Endothelial cell of umbilical vein (primary cell): ENCODE measurements at regions not wholly inside any gene's neighbourhood (a gene's known extent, or its start where the extent isn't known, plus 50 kb on each side); places are given as distances from the start of the nearest gene placed in this dataset.

Experiments used
- BruUV-seq: library from RNA; stranded (reverse); fragments of 400-500 nt; replicated peaks from 2 replicates; lab custom pipeline; 2021; lab: Mats Ljungman, UMichigan
- CTCF ChIA-PET: fragments of 300-600, 350-600 bp; sonication (Branson Sonifier 250); formaldehyde crosslinking; loops from one replicate; lab custom pipeline; 2021; ENCODE audit warnings: antibody characterized with exemption, inconsistent platforms; lab: Charles Lee
- POLR2A ChIA-PET: fragments of 300-600, 350-600 bp; sonication (Branson Sonifier 250); formaldehyde crosslinking; loops from one replicate; lab custom pipeline; 2021; ENCODE audit warnings: antibody characterized with exemption, inconsistent platforms; lab: Charles Lee
- DNase-seq: peaks from one replicate; pipeline ENCODE4 v3.0.0-alpha.2; 2011; ENCODE audit warnings: low read depth, low spot score
- FAIRE-seq: peaks from 2 replicates; lab custom pipeline; 2011; peaks lifted over from hg19 to GRCh38; lab: Jason Lieb, UNC
- H2AFZ ChIP-seq: 2 replicates; pipeline ENCODE4 v1.6.0; 2012; ENCODE audit warnings: low read depth, low read length, control low read depth, inconsistent platforms
- H3K27ac ChIP-seq: 2 replicates; pipeline ENCODE4 v1.5.1; 2011; ENCODE audit warnings: low read depth, mild to moderate bottlenecking, control low read depth, low read length, moderate library complexity; ENCODE audit not compliant: insufficient read depth
- H3K27me3 ChIP-seq, 2 experiments: 2 replicates each; pipeline versions ENCODE4 v1.6.0 to v1.6.1; 2011; ENCODE audit warnings: low read length in 2 of 2, mixed read lengths in 1 of 2; ENCODE audit not compliant: control insufficient read depth in 2 of 2, insufficient read depth in 2 of 2
- H3K36me3 ChIP-seq, 2 experiments: 2 replicates in 1 of 2; 3 replicates in 1 of 2; pipeline ENCODE4 v1.5.1; 2011; ENCODE audit warnings: low read length in 2 of 2, mild to moderate bottlenecking in 1 of 2, moderate library complexity in 1 of 2; ENCODE audit not compliant: control insufficient read depth in 2 of 2, insufficient read depth in 2 of 2; ENCODE audit errors: extremely low read depth in 1 of 2
- H3K4me1 ChIP-seq: 3 replicates; pipeline ENCODE4 v1.5.1; 2011; ENCODE audit warnings: mild to moderate bottlenecking, low read length; ENCODE audit not compliant: control insufficient read depth, insufficient read depth; ENCODE audit errors: extremely low read depth
- H3K4me2 ChIP-seq: 2 replicates; pipeline ENCODE4 v1.6.1; 2011; ENCODE audit warnings: low read length, control low read depth, mixed read lengths; ENCODE audit not compliant: insufficient read depth
- H3K4me3 ChIP-seq, 3 experiments: fragments of 200-600 bp in 1 of 3; sonication (generic), shearing (Covaris generic) in 1 of 3; replicated peaks in 1 of 3; 2 replicates each; pipeline ENCODE4 v1.5.1; 2011 to 2016; ENCODE audit warnings: control low read depth in 3 of 3, low read length in 3 of 3, mild to moderate bottlenecking in 2 of 3, inconsistent platforms in 1 of 3, low read depth in 1 of 3, moderate library complexity in 1 of 3; ENCODE audit not compliant: insufficient read depth in 1 of 3
- H3K79me2 ChIP-seq: 2 replicates; pipeline ENCODE4 v1.6.0; 2012; ENCODE audit warnings: low read length, inconsistent platforms; ENCODE audit not compliant: control insufficient read depth, insufficient read depth
- H3K9ac ChIP-seq: replicated peaks from 2 replicates; pipeline ENCODE3; 2011; ENCODE audit warnings: low read length, control low read depth; ENCODE audit not compliant: insufficient read depth; ENCODE audit errors: extremely low read depth
- H3K9me1 ChIP-seq: replicated peaks from 3 replicates; pipeline ENCODE4 v1.6.0; 2011; ENCODE audit warnings: mild to moderate bottlenecking, low read length; ENCODE audit not compliant: control insufficient read depth, insufficient read depth; ENCODE audit errors: extremely low read depth
- H3K9me3 ChIP-seq: replicated peaks from 2 replicates; pipeline ENCODE4 v1.5.1; 2012; ENCODE audit warnings: low read length, inconsistent platforms; ENCODE audit not compliant: control insufficient read depth, insufficient read depth
- H4K20me1 ChIP-seq: replicated peaks from 2 replicates; pipeline ENCODE3; 2011; ENCODE audit warnings: mild to moderate bottlenecking, low read length; ENCODE audit not compliant: control insufficient read depth, insufficient read depth; ENCODE audit errors: extremely low read depth
- CTCF ChIP-seq, 2 donors: IDR thresholded peaks; 1 replicate in 1 of 2; 2 replicates in 1 of 2; pipeline ENCODE4 v1.5.1; 2011; ENCODE audit warnings: low read length in 2 of 2, mild to moderate bottlenecking in 2 of 2, moderate library complexity in 2 of 2, control low read depth in 1 of 2, inconsistent platforms in 1 of 2, low read depth in 1 of 2; ENCODE audit not compliant: insufficient read depth in 1 of 2; ENCODE audit errors: extremely low read depth in 1 of 2
- EZH2 ChIP-seq: IDR thresholded peaks from 2 replicates; pipeline ENCODE4 v1.6.1; 2012; ENCODE audit warnings: borderline replicate concordance, low read depth, mild to moderate bottlenecking, moderate library complexity, low read length, inconsistent platforms; ENCODE audit not compliant: severe bottlenecking
- FOS ChIP-seq: IDR thresholded peaks from 2 replicates; pipeline ENCODE4 v1.6.1; 2011; ENCODE audit warnings: mild to moderate bottlenecking, low read length, moderate library complexity, borderline replicate concordance; ENCODE audit not compliant: insufficient read depth
- GATA2 ChIP-seq: IDR thresholded peaks from 2 replicates; pipeline ENCODE4 v1.7.0; 2011; ENCODE audit warnings: low read depth, mild to moderate bottlenecking, moderate library complexity, mixed read lengths, low read length; ENCODE audit not compliant: insufficient read length, insufficient read depth
- JUN ChIP-seq: IDR thresholded peaks from 2 replicates; pipeline ENCODE4 v1.6.1; 2011; ENCODE audit warnings: borderline replicate concordance, low read depth; ENCODE audit not compliant: insufficient read length, insufficient read depth
- MAX ChIP-seq: IDR thresholded peaks from 2 replicates; pipeline ENCODE4 v1.6.1; 2011; ENCODE audit not compliant: insufficient read depth, insufficient read length
- MYC ChIP-seq: IDR thresholded peaks from one replicate; pipeline ENCODE4 v1.6.1; 2011; ENCODE audit warnings: mild to moderate bottlenecking, low read depth, low read length
- POLR2A ChIP-seq: IDR thresholded peaks from 2 replicates; pipeline ENCODE4 v1.6.1; 2012; ENCODE audit warnings: low read depth, mild to moderate bottlenecking, control low read depth, low read length
- POLR2AphosphoS5 ChIP-seq: IDR thresholded peaks from 2 replicates; pipeline ENCODE4 v1.6.1; 2012; ENCODE audit warnings: low read depth, mild to moderate bottlenecking, control low read depth, low read length, moderate library complexity; ENCODE audit not compliant: insufficient read depth
- dilution Hi-C: fragments of 300-500 bp; cut with MboI; formaldehyde crosslinking; loops from one replicate; pipeline ENCODE4 v1.15.0; 2019; ENCODE audit warnings: low sequenced_read_pairs; ENCODE audit not compliant: extremely low pct_ligation_motif_present
- intact Hi-C: fragments of 100-400 bp; cut with micrococcal nuclease; formaldehyde crosslinking; loops from one replicate; pipeline ENCODE4 v1.10.0; 2022

- Histone ChIP-seq H3K9ac (no peak overlapping the region), H3K9me1 (no peaks in the 10 kb centered on the region), H3K27me3 (no peaks in the 10 kb centered on the region), H3K9me3 (no peaks in the 10 kb centered on the region), H2AFZ (no peak overlapping the region), H3K27ac (no peak overlapping the region), H3K36me3 (no peaks in the 10 kb centered on the region), H3K79me2 (no peaks in the 10 kb centered on the region), H3K4me3 (no peak overlapping the region), H3K4me1 (no peaks in the 10 kb centered on the region), H3K4me2 (no peak overlapping the region), H4K20me1 (no peaks in the 10 kb centered on the region)
- no peak for DNase-seq
- intact Hi-C loops (no loop called here), dilution Hi-C loops (no loop called here)
- no TSS peak for BruUV-seq
- TF ChIP-seq POLR2A (no peak), CTCF (IDR thresholded peaks at IDR 0.05; ENCODE audit: extremely low read depth in 1 of 2, insufficient read depth in 1 of 2, low read depth in 1 of 2, low read length in 2 of 2) (no peak), EZH2 (no peak), POLR2AphosphoS5 (no peak), GATA2 (no peak), MAX (no peak), MYC (no peak)
- ChIA-PET CTCF (no interaction called here), POLR2A (no interaction called here)
- no peak for FAIRE-seq
These were observed 270.3 kb upstream of the LINC00305 start for GRCh38 chr18:64419156-64419555.

GRCh38 chr18:64416990-64417389 is 268.1 kb upstream of the LINC00305 start:
- no peaks in the 10 kb centered on the region for H3K9me1 ChIP-seq
- no peak overlapping the region for H3K4me3 ChIP-seq
- H3K36me3 ChIP-seq = no peaks in the 10 kb centered on the region
- DNase-seq (no peak), FAIRE-seq (no peak)
- TF ChIP-seq POLR2A = no peak
- no peak for TF ChIP-seq JUN
- no peak for TF ChIP-seq FOS
- TF ChIP-seq MAX = no peak
- TF ChIP-seq EZH2 = no peak
- no peak for TF ChIP-seq GATA2
- no peak for TF ChIP-seq POLR2AphosphoS5
- no peak for TF ChIP-seq CTCF (IDR thresholded peaks at IDR 0.05; ENCODE audit: extremely low read depth in 1 of 2, insufficient read depth in 1 of 2, low read depth in 1 of 2, low read length in 2 of 2)
- no peak for TF ChIP-seq MYC
- ChIA-PET POLR2A (no interaction called here), CTCF (no interaction called here)
- no peaks in the 10 kb centered on the region for H4K20me1 ChIP-seq
- H3K4me1 ChIP-seq = no peaks in the 10 kb centered on the region
- BruUV-seq = no TSS peak
- dilution Hi-C loops (no loop called here), intact Hi-C loops (no loop called here)
- no peak overlapping the region for H3K27ac ChIP-seq
- no peaks in the 10 kb centered on the region for H3K79me2 ChIP-seq
- no peak overlapping the region for H3K4me2 ChIP-seq
- no peaks in the 10 kb centered on the region for H3K27me3 ChIP-seq
- H3K9me3 ChIP-seq = no peaks in the 10 kb centered on the region
- no peak overlapping the region for H2AFZ ChIP-seq
- no peak overlapping the region for H3K9ac ChIP-seq
